DMS53 (cell line): ENCODE measurements at regions not wholly inside any gene's neighbourhood (a gene's known extent, or its start where the extent isn't known, plus 50 kb on each side); places are given as distances from the start of the nearest gene placed in this dataset.
"Not testable (repeated sequence)": the region's sequence is repeated elsewhere in the genome, so short reads cannot be mapped to it uniquely, and the experiment has no call there.

Experiments used
- DNase-seq: peaks from one replicate; lab custom pipeline; 2025; lab: John Stamatoyannopoulos, UW

DNA sequence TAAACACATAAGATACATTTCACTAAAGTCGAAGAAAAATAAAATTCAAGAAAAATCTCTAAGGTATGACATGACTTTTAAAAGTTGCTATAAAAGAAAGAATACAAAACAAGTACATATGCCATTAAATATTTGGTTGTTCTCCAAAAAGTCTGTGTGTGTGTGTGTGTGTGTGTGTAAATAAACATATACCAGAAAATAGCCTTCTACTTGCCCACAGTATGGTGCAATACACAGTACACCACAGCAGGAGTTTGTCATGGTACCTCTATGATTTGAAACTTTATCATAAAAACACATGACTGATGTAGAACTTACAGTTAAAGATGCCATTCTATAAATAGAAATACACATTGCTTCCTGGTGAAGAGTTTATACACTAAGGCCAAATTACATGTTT lies 692.7 kb upstream of the MGAT4C start:
- DNase-seq, result no peak

DNA sequence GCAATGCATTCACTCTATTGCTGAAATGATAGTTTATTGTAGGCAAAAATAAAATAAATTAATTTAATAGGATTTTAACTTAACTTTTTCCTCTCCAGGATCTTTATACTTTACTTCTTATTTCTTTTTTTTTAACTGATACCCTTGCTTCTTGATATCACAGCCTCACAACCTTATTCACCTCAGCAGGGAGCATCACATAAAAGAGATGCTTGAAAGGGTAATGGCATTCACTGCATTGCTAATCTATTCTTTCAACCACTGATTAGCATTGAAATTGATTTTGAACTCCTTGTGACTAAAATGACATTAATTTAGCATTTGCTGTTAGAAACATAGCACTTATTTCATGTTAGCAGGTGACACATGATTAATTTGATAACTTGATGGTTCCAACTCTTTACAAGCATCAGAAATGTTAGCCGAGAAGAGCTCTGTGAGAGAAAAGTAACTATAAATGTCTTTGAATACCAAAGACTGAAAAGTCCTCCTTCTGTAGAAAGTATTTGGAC lies 689.5 kb upstream of the MGAT4C start:
- DNase-seq, result no peak

DNA sequence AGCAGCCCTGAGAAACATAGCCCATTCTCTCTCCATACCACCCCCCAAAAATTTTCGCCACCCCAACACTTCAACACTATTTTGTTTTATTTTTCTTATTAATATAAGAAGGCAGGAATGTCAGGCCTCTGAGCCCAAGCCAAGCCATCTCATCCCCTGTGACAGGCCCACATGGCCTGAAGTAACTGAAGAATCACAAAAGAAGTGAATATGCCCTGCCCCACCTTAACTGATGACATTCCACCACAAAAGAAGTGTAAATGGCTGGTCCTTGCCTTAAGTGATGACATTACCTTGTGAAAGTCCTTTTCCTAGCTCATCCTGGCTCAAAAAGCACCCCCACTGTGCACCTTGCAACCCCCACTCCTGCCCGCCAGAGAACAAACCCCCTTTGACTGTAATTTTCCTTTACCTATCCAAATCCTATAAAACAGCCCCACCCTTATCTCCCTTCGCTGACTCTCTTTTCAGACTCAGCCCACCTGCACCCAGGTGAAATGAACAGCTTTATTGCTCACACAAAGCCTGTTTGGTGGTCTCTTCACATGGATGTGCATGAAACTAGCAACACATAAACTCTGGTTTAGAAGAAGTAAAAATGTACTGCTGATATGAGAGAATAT lies 688.1 kb upstream of the MGAT4C start:
- DNase-seq, result not testable (repeated sequence)

DNA sequence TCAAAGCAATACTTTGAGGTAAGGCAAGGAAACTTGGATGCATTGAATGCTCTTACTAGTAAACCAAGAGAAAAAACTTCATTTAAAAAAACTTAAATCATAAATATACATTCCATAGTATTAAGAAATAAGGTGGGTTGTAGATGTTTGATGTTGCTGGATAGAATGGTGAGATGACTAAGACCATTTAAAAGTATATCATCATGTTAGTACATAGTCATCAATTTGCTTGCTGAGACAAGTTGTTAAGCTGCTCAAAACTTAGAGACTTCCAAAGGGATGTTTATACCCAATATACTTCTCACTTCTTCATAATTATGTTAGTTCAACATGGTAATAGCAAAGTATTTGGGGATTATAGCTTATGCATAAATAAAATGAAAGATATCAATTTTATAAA lies 675.5 kb upstream of the MGAT4C start:
- no peak for DNase-seq

DNA sequence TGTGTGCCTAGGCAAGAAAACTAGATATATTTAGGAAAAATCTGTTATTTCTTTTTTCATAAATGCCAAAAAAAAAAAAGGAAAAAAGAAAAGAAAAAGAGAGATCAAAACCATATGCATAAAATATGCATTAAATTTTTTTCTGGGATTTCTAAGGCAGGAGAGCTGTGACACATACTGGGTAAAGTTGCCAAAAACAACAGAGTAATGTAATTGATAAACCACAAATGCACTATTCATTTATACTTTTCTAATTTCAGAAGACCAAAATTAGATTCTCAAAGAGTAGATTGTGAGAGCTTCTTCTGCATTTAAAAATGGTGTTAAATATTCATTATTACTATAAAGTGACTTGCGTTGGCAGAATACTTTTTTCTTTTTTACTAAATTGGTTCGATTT lies 673.8 kb upstream of the MGAT4C start:
- no peak for DNase-seq

DNA sequence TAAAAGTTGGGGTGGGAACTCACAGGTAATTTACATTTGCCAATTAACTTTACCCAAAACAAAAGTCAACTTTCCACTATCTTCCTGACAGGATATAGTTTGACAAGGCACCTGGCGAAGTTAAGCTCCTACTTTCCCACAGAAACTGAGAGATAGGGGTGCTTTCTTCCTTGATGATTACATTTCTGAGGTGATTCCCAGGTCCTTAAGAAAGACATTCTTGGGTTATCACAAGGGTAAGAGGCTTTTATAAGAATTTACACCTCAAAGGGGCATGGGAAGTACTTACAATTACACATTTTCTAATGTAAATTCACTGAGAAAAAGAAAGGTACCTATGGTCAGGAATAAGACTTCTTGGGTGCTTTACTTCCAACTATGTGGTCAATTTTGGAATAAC lies 660.9 kb upstream of the MGAT4C start:
- no peak for DNase-seq

DNA sequence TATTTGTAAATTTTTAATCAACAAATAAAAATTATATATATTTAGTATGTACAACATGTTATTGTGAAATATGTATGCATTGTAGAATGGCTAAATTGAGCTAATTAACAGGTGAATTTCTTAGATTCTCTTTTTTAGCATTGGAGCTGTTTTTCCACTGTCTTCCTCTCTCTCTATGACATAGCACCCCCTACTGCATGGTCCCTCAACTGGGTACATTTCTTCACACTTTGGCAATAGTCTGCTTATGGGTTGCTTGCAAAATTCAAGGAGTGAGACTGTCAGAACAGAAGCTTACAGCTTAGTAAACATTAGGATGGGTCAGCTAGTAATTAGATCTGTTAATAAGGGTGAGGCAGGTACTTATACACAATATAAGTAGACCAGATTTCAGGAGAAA lies 658.5 kb upstream of the MGAT4C start:
- peak; percentile 70 for DNase-seq

DNA sequence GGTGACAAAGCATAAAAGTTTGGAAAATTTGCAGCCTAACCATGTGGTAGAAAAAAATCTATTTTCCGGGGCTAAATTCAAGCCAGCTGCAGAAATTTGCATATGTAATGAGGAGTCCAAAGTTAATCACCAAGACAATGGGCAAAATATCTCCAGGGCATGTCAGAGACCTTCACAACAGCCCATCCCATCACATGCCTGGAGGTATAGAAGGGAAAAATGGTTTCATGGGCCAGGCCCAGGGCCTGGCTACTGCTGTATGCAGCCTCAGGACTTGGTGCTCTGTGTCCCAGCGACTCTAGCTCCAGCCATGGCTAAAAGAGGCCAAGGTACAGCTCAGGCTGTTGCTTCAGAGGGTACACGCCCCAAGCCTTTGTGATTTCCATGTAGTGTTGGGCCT lies 655.8 kb upstream of the MGAT4C start:
- no peak for DNase-seq

DNA sequence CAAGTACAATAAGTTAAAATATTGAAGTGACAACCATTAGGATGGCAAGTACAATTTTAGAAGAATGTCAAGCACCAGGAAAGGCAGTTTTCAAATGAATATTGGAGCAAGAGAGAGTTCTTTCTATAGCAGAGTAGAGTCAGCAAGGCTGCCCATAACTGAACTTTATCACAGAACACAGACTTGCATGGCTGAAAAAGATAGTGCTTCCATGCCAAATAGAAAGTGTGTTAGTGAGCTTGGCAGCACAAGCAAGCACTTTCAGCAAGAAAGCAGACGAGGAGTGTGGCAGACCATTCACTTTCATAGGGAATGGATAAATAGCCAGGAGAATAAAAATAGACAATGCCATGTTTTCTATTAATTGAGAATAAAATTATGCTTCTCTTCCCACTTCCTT lies 647.0 kb upstream of the MGAT4C start:
- DNase-seq, result no peak

DNA sequence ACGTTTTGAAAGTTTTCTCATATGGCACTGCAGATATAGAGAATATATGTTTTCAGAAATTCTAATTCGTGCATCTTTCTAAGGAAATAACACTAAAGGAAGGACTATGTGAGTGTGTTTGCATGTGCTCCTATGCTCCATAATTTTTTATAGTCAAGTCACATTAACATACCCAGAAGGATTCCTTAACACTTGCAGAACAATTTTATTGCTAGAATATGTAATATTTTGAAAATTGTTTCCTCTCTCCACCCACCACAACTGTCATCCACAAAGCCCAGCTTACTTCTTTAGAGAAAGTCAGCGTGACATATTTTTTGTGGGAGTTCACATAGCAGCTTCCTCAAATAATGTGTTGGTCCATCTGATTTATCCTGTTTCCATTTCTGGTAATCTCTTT lies 604.6 kb upstream of the MGAT4C start:
- DNase-seq, result no peak

DNA sequence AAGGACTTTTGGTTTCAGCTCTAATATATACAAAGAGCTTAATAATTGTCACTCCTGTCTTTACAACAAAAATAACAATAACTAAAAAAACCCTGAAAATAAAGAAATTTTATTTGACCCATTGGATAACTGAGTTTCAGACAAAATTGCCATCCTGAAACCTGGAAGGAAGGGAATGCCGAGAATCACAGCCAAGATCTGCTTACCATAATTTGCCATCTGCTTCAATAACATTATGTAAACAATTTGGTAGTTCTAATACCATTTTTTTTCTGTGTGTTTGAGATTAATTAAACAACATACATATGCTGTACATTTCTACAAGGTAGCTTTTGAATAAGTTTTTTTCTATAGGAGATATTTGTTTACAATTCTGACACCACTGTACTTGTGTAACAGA lies 596.3 kb upstream of the MGAT4C start:
- DNase-seq, result no peak

DNA sequence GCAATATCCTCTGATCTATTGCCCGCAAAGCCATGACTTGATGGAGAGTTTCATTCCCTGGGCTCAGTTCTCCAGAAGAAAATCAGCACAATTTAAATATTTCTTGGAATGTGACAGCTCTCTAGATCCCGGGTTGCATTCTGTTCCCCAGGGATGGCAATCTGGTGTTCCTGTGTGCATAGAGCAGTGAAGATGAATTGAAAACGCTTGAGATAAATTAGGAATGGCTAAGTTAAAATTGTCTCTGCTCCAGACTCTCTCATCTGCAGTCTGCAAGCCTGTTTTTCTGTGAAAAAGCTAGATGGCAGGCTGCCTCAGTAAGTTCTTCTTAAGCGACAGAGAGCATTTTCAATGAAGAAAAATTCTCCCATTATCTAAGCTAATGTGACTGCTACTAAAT lies 582.5 kb upstream of the MGAT4C start:
- no peak for DNase-seq

DNA sequence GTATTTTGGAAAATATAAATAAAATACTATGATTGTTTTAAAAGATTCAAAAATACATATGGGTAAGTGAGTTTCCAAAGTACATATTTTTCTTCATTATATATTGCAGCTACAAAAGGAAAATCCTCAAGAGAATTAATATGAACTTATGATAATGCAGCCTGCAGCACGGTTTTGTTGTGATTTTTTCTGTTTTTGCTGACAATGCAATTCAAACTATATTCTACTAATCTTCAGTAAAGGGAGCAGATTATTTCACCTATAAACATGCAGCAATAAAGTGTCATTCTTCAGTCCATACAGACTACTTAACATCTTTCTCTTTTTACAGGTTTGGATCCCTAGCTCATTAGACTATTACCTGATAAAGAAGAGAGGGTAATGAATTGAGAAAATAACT lies 582.1 kb upstream of the MGAT4C start:
- no peak for DNase-seq

DNA sequence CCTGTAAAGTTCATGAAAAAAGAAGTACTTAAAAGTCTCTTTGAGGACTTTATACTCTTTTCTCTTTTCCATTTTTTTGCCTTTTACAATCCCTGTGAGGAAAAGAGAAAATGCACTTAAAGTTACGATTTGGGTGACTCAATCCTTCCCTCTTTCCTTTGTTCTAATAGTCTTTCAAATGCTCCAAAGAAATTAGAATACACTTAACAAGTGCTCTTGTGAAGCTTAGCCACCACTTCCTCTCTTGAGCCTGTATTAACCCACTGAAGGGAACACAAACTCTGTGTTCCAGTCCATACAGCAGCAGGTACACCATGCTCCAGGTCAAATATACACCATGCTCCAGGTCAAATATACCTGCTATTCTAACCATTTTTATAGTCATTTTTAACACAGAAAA lies 581.1 kb upstream of the MGAT4C start:
- no peak for DNase-seq

DNA sequence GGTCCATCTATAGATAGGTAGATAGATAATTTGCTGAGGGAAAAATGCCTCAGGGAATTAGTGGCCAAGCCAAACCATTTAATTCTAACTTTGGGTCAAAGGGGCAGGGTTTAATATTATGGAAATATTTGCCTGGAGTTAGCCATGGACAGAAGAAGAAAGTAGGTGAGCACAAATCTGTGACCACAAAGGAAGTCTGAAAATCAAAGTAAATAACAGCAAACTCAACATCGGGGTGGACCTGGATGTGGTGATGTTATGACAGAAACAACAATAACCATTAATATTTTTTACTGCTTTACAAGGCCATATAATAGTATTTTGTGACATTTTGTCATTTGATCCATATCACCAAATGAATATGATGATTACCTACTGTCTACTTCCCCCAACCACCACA lies 578.0 kb upstream of the MGAT4C start:
- DNase-seq, result no peak

DNA sequence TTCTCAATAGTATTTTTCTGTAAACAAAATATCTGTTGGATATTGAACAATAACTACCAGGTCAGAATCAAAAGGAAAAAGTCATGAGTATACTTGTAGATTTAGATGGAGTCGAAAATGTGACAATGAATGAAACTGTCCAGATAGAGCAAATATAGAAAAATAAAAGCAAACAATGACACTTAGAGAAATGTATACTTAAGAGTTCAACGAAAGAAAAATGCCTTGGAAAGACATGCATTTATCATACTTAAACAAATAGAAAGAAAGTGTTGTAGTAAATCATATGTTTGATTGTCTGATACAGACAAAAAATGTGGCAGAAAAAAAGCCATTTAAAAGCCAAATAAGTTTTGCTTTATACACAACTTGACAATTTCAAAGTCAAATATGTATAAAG lies 571.2 kb upstream of the MGAT4C start:
- peak; percentile 64 for DNase-seq

DNA sequence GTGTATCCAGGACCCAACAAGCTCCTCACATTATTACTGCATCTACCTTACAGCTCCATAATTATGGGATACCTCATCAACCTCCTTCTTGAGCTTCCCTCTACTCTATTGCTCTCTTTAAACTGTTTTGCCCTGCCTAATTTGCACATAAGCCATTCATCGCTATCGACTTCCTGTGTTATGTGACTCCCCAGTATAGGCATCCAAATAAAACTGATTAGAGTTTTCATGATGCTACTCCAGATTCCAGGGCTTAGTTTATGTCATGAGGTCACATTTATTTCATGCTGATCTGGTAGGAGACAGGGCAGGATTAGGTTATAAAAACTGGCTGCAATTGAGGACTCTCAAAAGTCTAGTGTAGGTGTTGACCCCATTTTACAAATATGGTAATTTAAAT lies 569.9 kb upstream of the MGAT4C start:
- no peak for DNase-seq

DNA sequence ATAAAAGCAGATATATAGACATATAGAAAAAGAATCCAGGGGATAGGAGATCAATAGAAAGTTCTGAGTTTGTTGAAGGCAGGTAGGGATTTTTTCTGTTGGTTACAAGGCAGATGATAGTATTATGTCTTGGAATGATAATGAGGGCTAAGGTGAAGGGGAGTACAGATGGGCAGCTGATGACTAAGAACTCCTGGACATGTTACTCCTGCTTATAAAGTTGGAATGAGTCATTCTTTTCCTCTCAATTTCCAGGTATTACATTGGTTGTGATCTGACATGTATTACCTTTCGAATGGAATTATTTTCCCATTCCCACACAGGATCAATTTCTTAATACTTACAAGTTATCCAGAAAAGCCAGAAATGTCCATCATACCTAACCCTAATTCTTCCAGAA lies 545.2 kb upstream of the MGAT4C start:
- DNase-seq, result peak; percentile 28

DNA sequence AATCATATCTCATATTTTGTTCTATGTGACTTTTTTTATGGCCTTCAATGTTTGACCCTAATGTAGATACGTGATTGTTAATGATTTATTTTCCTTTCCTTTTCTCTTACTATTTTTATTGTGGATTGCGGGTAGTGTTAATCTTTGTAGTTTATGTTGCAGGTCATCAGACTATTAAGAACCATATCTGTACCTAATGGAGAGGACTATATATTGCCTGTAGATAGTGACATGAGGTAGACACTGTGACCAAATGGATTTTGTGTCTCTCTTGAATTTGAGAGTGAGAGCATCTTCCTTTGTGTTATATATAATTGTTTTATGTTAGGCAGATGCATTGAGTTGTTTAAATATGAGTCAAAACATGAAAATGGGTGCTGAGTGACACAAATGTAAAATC lies 543.4 kb upstream of the MGAT4C start:
- no peak for DNase-seq

DNA sequence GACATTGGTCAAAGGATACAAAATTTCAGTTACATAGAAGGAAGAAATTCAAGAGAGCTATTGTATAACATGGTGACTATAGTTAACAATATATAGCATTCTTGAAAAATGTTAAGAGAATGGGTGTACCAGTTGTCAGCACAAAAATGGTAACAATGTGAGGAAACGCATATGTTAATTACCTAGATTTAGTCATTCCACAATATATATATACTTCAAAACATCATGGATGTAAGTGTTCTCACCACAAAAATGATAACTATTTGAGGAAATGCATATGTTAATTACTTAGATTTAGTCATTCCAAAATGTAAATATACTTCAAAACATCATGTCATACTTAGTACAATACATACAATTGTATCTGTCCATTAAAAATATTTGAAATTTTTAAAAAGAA lies 540.4 kb upstream of the MGAT4C start:
- DNase-seq, result no peak

DNA sequence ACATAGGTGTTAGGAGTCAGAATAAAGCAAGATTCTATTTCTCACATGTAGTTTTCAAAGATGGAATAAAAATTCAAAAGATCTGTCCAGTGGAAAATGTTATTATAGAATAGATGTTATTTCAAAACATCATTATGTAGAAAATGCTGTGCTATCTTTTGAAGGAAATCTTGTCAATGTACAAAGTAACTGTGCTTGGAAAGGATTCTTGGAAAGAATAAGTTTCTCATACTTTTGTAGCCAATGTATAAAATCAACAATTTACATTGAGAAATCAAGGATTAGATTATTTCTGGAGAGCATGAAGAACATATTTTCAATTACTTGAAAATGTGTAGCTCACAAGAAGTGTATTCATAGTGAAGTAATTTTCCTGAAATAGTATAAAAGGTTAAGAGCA lies 532.5 kb upstream of the MGAT4C start:
- no peak for DNase-seq

DNA sequence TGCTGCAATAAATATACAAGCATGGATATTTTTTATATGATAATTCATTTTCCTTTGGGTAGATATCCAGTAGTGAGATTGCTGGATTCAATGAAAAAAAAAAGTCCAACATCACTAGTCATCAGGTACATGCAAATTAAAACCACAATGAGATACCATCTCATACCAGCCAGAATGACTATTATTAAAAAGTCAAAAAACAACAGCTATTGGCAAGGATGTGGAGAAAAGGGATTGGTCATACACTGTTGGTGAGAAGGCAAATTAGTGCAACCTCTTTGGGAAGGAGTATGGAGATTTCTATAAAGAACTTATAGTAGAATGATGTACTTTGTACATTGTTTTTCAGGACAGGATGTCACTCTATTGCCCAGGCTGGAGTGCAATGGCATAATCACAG lies 531.2 kb upstream of the MGAT4C start:
- no peak for DNase-seq

DNA sequence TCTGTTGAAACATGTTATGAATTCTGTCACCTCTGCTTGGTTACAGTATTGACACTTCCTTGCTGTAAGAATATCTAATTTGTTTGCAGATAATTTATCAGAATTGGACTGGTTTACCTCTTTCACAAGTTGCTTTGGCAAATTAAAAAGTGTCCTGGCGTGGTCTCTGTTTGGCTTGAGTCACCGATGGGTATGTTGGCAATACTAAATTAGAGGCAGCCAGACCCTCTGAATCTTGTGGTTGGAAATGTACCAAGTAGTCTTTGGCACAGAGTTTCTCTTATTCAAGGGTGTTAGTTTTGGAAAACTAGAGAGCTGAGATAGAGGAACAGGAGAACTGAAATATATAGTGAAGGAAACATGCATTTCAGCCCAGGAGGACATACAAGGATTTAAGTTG lies 521.1 kb upstream of the MGAT4C start:
- DNase-seq, result no peak

DNA sequence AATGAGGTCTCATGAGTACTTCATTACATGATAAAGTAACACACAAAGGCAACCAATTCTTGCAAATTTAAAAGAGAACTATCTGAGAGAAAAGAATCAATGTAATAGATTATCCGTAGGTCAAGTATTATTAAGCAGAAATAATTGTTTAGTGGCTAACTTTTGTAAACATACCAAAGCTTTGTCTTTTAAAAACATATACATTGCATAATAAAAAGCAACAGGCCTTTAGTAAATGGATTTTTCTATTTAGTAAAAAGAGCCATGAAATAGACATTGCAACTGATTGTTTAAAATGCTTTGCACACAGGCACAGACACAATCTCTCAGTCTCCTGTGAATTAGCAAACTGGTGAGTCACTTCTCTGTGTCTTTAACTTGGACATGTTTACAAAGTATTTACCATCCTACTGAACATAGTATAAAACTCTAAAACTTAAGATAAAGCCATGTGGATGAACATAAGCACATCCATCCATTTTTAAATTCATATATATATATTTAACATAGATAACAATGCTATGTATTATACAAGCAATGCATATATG lies 518.7 kb upstream of the MGAT4C start:
- peak; percentile 12 for DNase-seq
